ENCODE measurements at regions not wholly inside any gene's neighbourhood (a gene's known extent, or its start where the extent isn't known, plus 50 kb on each side); places are given as distances from the start of the nearest gene placed in this dataset.

- TF ChIP-seq POLR2AphosphoS5 (IDR thresholded peaks at IDR 0.05): no peak
- TF ChIP-seq CTCF (IDR thresholded peaks at IDR 0.05 in 8 of 11, conservative IDR thresholded peaks at IDR 0.05 in 3 of 11): no peak
- TF ChIP-seq POLR2A (IDR thresholded peaks at IDR 0.05): no peak
Observed at GRCh38 chr7:106534271-106534846, 126.6 kb downstream of the CCDC71L start.

Measured in spleen (tissue), 7 donors.